Epithelial cell of esophagus (primary cell): ENCODE measurements at regions not wholly inside any gene's neighbourhood (a gene's known extent, or its start where the extent isn't known, plus 50 kb on each side); places are given as distances from the start of the nearest gene placed in this dataset.

Experiments
- DNase-seq: peaks from one replicate; pipeline ENCODE4 v3.0.0; 2010; ENCODE audit warnings: low read depth
- H3K4me3 ChIP-seq: 2 replicates; pipeline ENCODE4 v1.5.1; 2011; ENCODE audit warnings: mild to moderate bottlenecking, low read length, control low read depth
- CTCF ChIP-seq: IDR thresholded peaks from 2 replicates; pipeline ENCODE4 v1.5.1; 2011; ENCODE audit warnings: low read depth, mild to moderate bottlenecking, low read length, control low read depth, inconsistent platforms; ENCODE audit not compliant: insufficient read depth; ENCODE audit errors: missing control alignments

- no peak overlapping the region for H3K4me3 ChIP-seq
- no peak for DNase-seq
- no peak for TF ChIP-seq CTCF
These were observed 308.9 kb downstream of the SLC6A15 start for GRCh38 chr12:84603484-84604248.

GRCh38 chr12:84601483-84601882 lies 311.1 kb downstream of the SLC6A15 start:
- DNase-seq: no peak
- no peak for TF ChIP-seq CTCF
- H3K4me3 ChIP-seq: no peak overlapping the region

- peak; percentile 77 for DNase-seq
- TF ChIP-seq CTCF: no peak
- H3K4me3 ChIP-seq: no peak overlapping the region
These were observed 313.1 kb downstream of the SLC6A15 start for GRCh38 chr12:84599539-84599938.

GRCh38 chr12:84596266-84596665 lies 316.3 kb downstream of the SLC6A15 start:
- DNase-seq: no peak
- no peak for TF ChIP-seq CTCF
- no peak overlapping the region for H3K4me3 ChIP-seq

GRCh38 chr12:84594157-84594556 lies 318.4 kb downstream of the SLC6A15 start:
- TF ChIP-seq CTCF: no peak
- H3K4me3 ChIP-seq: no peak overlapping the region
- DNase-seq: no peak

- H3K4me3 ChIP-seq: no peak overlapping the region
- DNase-seq: peak; percentile 5
- no peak for TF ChIP-seq CTCF
These were observed 326.7 kb downstream of the SLC6A15 start for GRCh38 chr12:84585776-84586395.
